H1 (cell line): ENCODE measurements at regions not wholly inside any gene's neighbourhood (a gene's known extent, or its start where the extent isn't known, plus 50 kb on each side); places are given as distances from the start of the nearest gene placed in this dataset.

ENCODE experiments used
- BCL11A ChIP-seq, 2 experiments: IDR thresholded peaks; one replicate each; pipeline ENCODE4 v1.6.1; 2011; ENCODE audit warnings: low read depth in 2 of 2, low read length in 2 of 2, mild to moderate bottlenecking in 2 of 2
- CEBPB ChIP-seq: IDR thresholded peaks from 2 replicates; pipeline ENCODE4 v1.6.1; 2012; ENCODE audit warnings: low read depth, low read length
- MAFK ChIP-seq: IDR thresholded peaks from 2 replicates; pipeline ENCODE4 v1.6.1; 2012; ENCODE audit warnings: low read depth, mild to moderate bottlenecking, improper control_type of control experiment, low read length
- NANOG ChIP-seq: IDR thresholded peaks from 2 replicates; pipeline ENCODE4 v1.6.1; 2011; ENCODE audit warnings: low read length, low read depth, mild to moderate bottlenecking, inconsistent platforms; ENCODE audit not compliant: insufficient read depth, poor library complexity, severe bottlenecking
- RAD21 ChIP-seq, 2 experiments: IDR thresholded peaks in 1 of 2; conservative IDR thresholded peaks in 1 of 2; 2 replicates each; pipeline ENCODE4 v1.6.1; 2011; ENCODE audit warnings: low read depth in 2 of 2, low read length in 2 of 2, improper control_type of control experiment in 1 of 2, inconsistent platforms in 1 of 2, mild to moderate bottlenecking in 1 of 2, moderate library complexity in 1 of 2

GRCh38 chr13:73815796-73816195 is 318.4 kb downstream of the KLF12 start (continued):
- TF ChIP-seq BCL11A (IDR thresholded peaks at IDR 0.05; ENCODE audit: low read depth in 2 of 2, low read length in 2 of 2) (no peak), MAFK (no peak), RAD21 (IDR thresholded peaks at IDR 0.05 in 1 of 2, conservative IDR thresholded peaks at IDR 0.05 in 1 of 2; ENCODE audit: low read depth in 2 of 2, low read length in 2 of 2) (no peak), NANOG (no peak), CEBPB (no peak)
